ENCODE measurements at regions not wholly inside any gene's neighbourhood (a gene's known extent, or its start where the extent isn't known, plus 50 kb on each side); places are given as distances from the start of the nearest gene placed in this dataset.

- TF ChIP-seq CTCF (conservative IDR thresholded peaks at IDR 0.05 in 1 of 2, IDR thresholded peaks at IDR 0.05 in 1 of 2; ENCODE audit: low read depth in 1 of 2, low read length in 2 of 2) (no peak), EZH2 (IDR thresholded peaks at IDR 0.05; ENCODE audit: low read length, missing control alignments) (no peak)
Observed at GRCh38 chr18:76153691-76154090, 341.4 kb downstream of the ZNF516 start.

All from fibroblast of lung (primary cell).